ENCODE measurements at regions not wholly inside any gene's neighbourhood (a gene's known extent, or its start where the extent isn't known, plus 50 kb on each side); places are given as distances from the start of the nearest gene placed in this dataset.

GRCh38 chr18:45284851-45285250 is 330.4 kb upstream of the SLC14A2 start:
- TF ChIP-seq CTCF (conservative IDR thresholded peaks at IDR 0.05) (no peak), ZFX (IDR thresholded peaks at IDR 0.05) (no peak)

Measured in C4-2B (cell line).